GM12872 (cell line): ENCODE measurements at regions not wholly inside any gene's neighbourhood (a gene's known extent, or its start where the extent isn't known, plus 50 kb on each side); places are given as distances from the start of the nearest gene placed in this dataset.
A peak's percentile ranks its signal among the peaks of the same experiment; 100 is the strongest.

Experiments
- TF ChIP-seq, protein P1 (sequence below): IDR thresholded peaks from 3 replicates; pipeline ENCODE4 v1.5.1; 2011; ENCODE audit warnings: low read depth, mild to moderate bottlenecking, low read length, moderate library complexity; ENCODE audit not compliant: insufficient read depth

GRCh38 chr15:70375586-70375985, 277.9 kb upstream of the TLE3 start:
- TF ChIP-seq, protein P1, sequence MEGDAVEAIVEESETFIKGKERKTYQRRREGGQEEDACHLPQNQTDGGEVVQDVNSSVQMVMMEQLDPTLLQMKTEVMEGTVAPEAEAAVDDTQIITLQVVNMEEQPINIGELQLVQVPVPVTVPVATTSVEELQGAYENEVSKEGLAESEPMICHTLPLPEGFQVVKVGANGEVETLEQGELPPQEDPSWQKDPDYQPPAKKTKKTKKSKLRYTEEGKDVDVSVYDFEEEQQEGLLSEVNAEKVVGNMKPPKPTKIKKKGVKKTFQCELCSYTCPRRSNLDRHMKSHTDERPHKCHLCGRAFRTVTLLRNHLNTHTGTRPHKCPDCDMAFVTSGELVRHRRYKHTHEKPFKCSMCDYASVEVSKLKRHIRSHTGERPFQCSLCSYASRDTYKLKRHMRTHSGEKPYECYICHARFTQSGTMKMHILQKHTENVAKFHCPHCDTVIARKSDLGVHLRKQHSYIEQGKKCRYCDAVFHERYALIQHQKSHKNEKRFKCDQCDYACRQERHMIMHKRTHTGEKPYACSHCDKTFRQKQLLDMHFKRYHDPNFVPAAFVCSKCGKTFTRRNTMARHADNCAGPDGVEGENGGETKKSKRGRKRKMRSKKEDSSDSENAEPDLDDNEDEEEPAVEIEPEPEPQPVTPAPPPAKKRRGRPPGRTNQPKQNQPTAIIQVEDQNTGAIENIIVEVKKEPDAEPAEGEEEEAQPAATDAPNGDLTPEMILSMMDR = no peak

DNA sequence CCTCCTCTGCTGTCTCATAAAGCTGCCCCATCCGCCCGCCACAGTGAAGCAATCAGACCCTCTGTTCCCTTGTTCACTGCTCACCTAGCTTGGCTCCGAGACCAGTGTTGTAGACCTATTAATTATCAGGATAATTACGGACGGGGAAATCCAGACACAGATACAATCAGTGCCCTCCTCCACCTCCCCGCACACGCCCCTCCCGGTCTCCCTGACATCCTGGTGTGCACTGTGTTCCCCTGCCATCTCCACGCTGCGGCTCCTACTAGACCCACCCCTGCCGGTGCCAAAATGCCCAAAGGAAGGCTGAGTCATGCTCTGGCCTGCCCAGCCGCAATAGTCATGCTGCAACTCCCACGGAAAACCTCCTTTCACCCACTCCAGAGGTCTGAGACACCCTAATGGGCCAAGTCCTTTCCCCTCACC, 277.3 kb upstream of the TLE3 start:
- TF ChIP-seq, protein P1 = no peak

GRCh38 chr15:70374096-70374495, 276.4 kb upstream of the TLE3 start:
- TF ChIP-seq, protein P1 = no peak

DNA sequence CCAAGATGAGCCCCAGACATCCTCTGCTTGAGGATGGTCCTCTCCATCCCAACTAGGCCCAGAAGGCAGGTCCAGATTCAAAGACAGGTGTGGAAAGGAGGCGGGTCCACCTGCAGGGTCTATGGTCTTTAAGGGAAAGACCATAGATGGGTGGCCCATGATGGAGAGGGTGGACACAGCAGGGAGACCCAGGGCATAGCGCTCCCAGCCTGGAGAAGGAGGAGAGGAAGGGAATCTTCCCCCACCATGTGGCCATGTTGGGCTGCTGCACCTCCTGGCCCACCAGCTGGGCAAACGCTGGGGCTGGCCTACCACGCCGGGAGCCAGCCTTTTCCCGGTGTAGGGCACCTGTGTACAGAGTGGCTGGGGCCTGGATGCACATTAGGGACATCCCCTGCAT, 265.2 kb upstream of the TLE3 start:
- TF ChIP-seq, protein P1 = peak; percentile 65

DNA sequence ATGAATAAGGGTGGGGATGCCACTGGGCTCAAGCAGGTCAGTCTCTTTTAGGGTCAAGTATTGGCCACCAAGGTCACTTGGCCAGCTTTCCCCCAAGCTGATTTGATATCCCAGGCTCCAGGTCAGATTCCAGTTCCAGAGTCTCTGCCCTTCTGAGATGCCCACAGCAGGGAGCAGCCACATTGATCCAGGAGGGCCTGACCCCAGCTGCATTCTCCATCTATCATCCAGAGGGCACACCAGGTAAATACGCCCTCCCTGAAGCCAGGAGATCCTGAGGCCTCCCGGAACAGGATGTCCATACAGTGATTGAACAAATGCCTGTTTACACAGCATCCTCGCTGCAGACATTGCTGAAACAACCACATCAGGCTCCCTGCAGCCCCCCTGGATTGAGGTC, 264.6 kb upstream of the TLE3 start:
- TF ChIP-seq, protein P1 = no peak

GRCh38 chr15:70361891-70362290, 264.2 kb upstream of the TLE3 start:
- TF ChIP-seq, protein P1 = no peak

GRCh38 chr15:70361106-70361505, 263.4 kb upstream of the TLE3 start:
- TF ChIP-seq, protein P1 = no peak
